Nucleus accumbens (tissue), 56 donors: ENCODE measurements at regions not wholly inside any gene's neighbourhood (a gene's known extent, or its start where the extent isn't known, plus 50 kb on each side); places are given as distances from the start of the nearest gene placed in this dataset.
"Not testable (repeated sequence)": the region's sequence is repeated elsewhere in the genome, so short reads cannot be mapped to it uniquely, and the experiment has no call there.

Experiments
- DNase-seq, 56 donors: peaks; one replicate each; lab custom pipeline; 2025; lab: John Stamatoyannopoulos, UW

- DNase-seq: no peak
Observed at GRCh38 chr13:33340631-33341030, 55.1 kb upstream of the STARD13 start.

- DNase-seq: no peak
Observed at GRCh38 chr13:33341861-33342452, 56.4 kb upstream of the STARD13 start.

- DNase-seq: no peak
Observed at GRCh38 chr13:33345842-33346241, 60.3 kb upstream of the STARD13 start.

- DNase-seq: peak in 25 of 56 donors; percentile 6 to 75 (median 30)
Observed at GRCh38 chr13:33347861-33348260, 62.3 kb upstream of the STARD13 start.

- peak in 2 of 56 donors; percentile 6 to 24 for DNase-seq
Observed at GRCh38 chr13:33348366-33348765, 62.8 kb upstream of the STARD13 start.

GRCh38 chr13:33349288-33349985 is 63.9 kb upstream of the STARD13 start:
- peak in 3 of 56 donors; percentile 3 to 24 (median 5) for DNase-seq

- peak in 15 of 56 donors; percentile 6 to 54 (median 27) for DNase-seq
Observed at GRCh38 chr13:33349986-33350826, 64.7 kb upstream of the STARD13 start.

- DNase-seq: no peak
Observed at GRCh38 chr13:33351319-33351718, 65.8 kb upstream of the STARD13 start.

GRCh38 chr13:33352041-33352440 is 66.5 kb upstream of the STARD13 start:
- DNase-seq: no peak

- peak in 6 of 56 donors; percentile 5 to 31 (median 18) for DNase-seq
Observed at GRCh38 chr13:33352526-33352925, 67.0 kb upstream of the STARD13 start.

GRCh38 chr13:33353210-33353609 is 67.7 kb upstream of the STARD13 start:
- DNase-seq: peak in 8 of 56 donors; percentile 2 to 35 (median 18)

- no peak for DNase-seq
Observed at GRCh38 chr13:33353646-33354045, 68.1 kb upstream of the STARD13 start.

GRCh38 chr13:33355201-33355895 is 69.8 kb upstream of the STARD13 start:
- DNase-seq: no peak

GRCh38 chr13:33358076-33358475 is 72.5 kb upstream of the STARD13 start:
- not testable (repeated sequence) for DNase-seq

GRCh38 chr13:33362986-33363727 is 77.6 kb upstream of the STARD13 start:
- DNase-seq: peak in 1 of 56 donors; percentile 9

GRCh38 chr13:33364192-33364591 is 78.6 kb upstream of the STARD13 start:
- DNase-seq: no peak

GRCh38 chr13:33366469-33367062 is 81.0 kb upstream of the STARD13 start:
- no peak for DNase-seq

- no peak for DNase-seq
Observed at GRCh38 chr13:33367171-33367895, 81.8 kb upstream of the STARD13 start.

GRCh38 chr13:33367926-33368325 is 82.4 kb upstream of the STARD13 start:
- no peak for DNase-seq
